SK-N-SH (cell line): ENCODE measurements at regions not wholly inside any gene's neighbourhood (a gene's known extent, or its start where the extent isn't known, plus 50 kb on each side); places are given as distances from the start of the nearest gene placed in this dataset.

Experiments
- CTCF ChIA-PET: fragments of 300-600, 350-600 bp; formaldehyde crosslinking; extraction: SDS; loops from one replicate; lab custom pipeline; 2021; lab: Yijun Ruan, JAX
- POLR2A ChIA-PET: fragments of 350-600 bp; sonication (Branson Sonifier 250); formaldehyde crosslinking; extraction: SDS; loops from one replicate; lab custom pipeline; 2020; ENCODE audit warnings: antibody characterized with exemption, inconsistent platforms; lab: Yijun Ruan, JAX
- DNase-seq: peaks from one replicate; pipeline ENCODE4 v3.0.0; 2012
- H2AFZ ChIP-seq: fragments of 200-600 bp; sonication (generic); 2 replicates; pipeline ENCODE4 v1.8.1; 2016; ENCODE audit warnings: antibody characterized with exemption, mild to moderate bottlenecking, low read depth
- H3F3A ChIP-seq: fragments of 200-600 bp; sonication (generic); replicated peaks from 2 replicates; pipeline ENCODE3; 2016; ENCODE audit warnings: antibody characterized with exemption, mild to moderate bottlenecking; ENCODE audit not compliant: insufficient read depth
- H3K27ac ChIP-seq, 2 experiments: fragments of 200-500 bp in 1 of 2; fragments of 200-600 bp in 1 of 2; sonication (Bioruptor generic) in 1 of 2; sonication (generic), shearing (Covaris generic) in 1 of 2; 2 replicates each; pipeline versions ENCODE4 v1.5.1 to v1.6.1; 2014 to 2016; ENCODE audit warnings: low read depth in 2 of 2, inconsistent platforms in 1 of 2, low read length in 1 of 2, mild to moderate bottlenecking in 1 of 2, mixed read lengths in 1 of 2
- H3K27me3 ChIP-seq: fragments of 200-600 bp; sonication (generic), shearing (Covaris generic); 2 replicates; pipeline ENCODE4 v1.6.1; 2016; ENCODE audit warnings: mixed run types; ENCODE audit not compliant: insufficient read depth
- H3K36me3 ChIP-seq, 2 experiments: fragments of 200-500 bp in 1 of 2; fragments of 200-600 bp in 1 of 2; sonication (Bioruptor generic) in 1 of 2; sonication (generic) in 1 of 2; replicated peaks in 1 of 2; 2 replicates each; pipeline versions ENCODE3 to v1.5.1; 2014 to 2016; ENCODE audit warnings: low read length in 1 of 2, mild to moderate bottlenecking in 1 of 2; ENCODE audit not compliant: insufficient read depth in 2 of 2, control insufficient read depth in 1 of 2
- H3K4me1 ChIP-seq, 2 experiments: fragments of 200-500 bp in 1 of 2; fragments of 200-600 bp in 1 of 2; sonication (Bioruptor generic) in 1 of 2; sonication (generic), shearing (Covaris generic) in 1 of 2; 2 replicates each; pipeline versions ENCODE4 v1.5.1 to v1.6.1; 2014 to 2016; ENCODE audit warnings: low read depth in 1 of 2, low read length in 1 of 2, mixed run types in 1 of 2; ENCODE audit not compliant: insufficient read depth in 2 of 2, control insufficient read depth in 1 of 2
- H3K4me2 ChIP-seq: fragments of 200-600 bp; sonication (generic), shearing (Covaris generic); 2 replicates; pipeline ENCODE4 v1.6.1; 2017; ENCODE audit warnings: mixed run types
- H3K4me3 ChIP-seq, 2 experiments: fragments of 200-500 bp in 1 of 2; fragments of 200-600 bp in 1 of 2; sonication (Bioruptor generic) in 1 of 2; sonication (generic), shearing (Covaris generic) in 1 of 2; 2 replicates each; pipeline versions ENCODE4 v1.5.1 to v1.8.1; 2014 to 2016; ENCODE audit warnings: low read depth in 2 of 2, inconsistent platforms in 1 of 2, low read length in 1 of 2, mild to moderate bottlenecking in 1 of 2, mixed read lengths in 1 of 2, moderate library complexity in 1 of 2
- H3K79me2 ChIP-seq: fragments of 200-600 bp; sonication (generic); 2 replicates; pipeline ENCODE4 v1.8.1; 2017; ENCODE audit warnings: mild to moderate bottlenecking; ENCODE audit not compliant: insufficient read depth
- H3K9ac ChIP-seq: fragments of 200-600 bp; sonication (generic); 2 replicates; pipeline ENCODE4 v1.6.1; 2017; ENCODE audit warnings: mixed run types
- H3K9me2 ChIP-seq: fragments of 200-600 bp; sonication (generic); 2 replicates; pipeline ENCODE4 v1.6.1; 2017; ENCODE audit warnings: mixed run types
- H3K9me3 ChIP-seq: fragments of 200-600 bp; sonication (generic); 2 replicates; pipeline ENCODE4 v1.6.1; 2017; ENCODE audit warnings: mixed run types, mild to moderate bottlenecking, moderate library complexity
- H4K20me1 ChIP-seq: fragments of 200-600 bp; sonication (generic); 2 replicates; pipeline ENCODE4 v1.6.1; 2017; ENCODE audit warnings: mild to moderate bottlenecking, mixed run types; ENCODE audit not compliant: insufficient read depth
- ELF1 ChIP-seq: IDR thresholded peaks from 2 replicates; pipeline ENCODE4 v1.4.0; 2012
- FOSL2 ChIP-seq: IDR thresholded peaks from 2 replicates; pipeline ENCODE4 v1.4.0; 2012; ENCODE audit warnings: low read depth, mild to moderate bottlenecking, moderate library complexity, borderline replicate concordance
- FOXM1 ChIP-seq: IDR thresholded peaks from 2 replicates; pipeline ENCODE4 v1.4.0; 2012; ENCODE audit warnings: low read depth, mild to moderate bottlenecking
- JUND ChIP-seq: IDR thresholded peaks from 2 replicates; pipeline ENCODE4 v1.4.0; 2012
- MAX ChIP-seq: IDR thresholded peaks from 2 replicates; pipeline ENCODE4 v1.4.0; 2012; ENCODE audit warnings: low read depth
- NFIC ChIP-seq: IDR thresholded peaks from 2 replicates; pipeline ENCODE4 v1.4.0; 2012; ENCODE audit warnings: borderline replicate concordance
- NRF1 ChIP-seq: IDR thresholded peaks from 2 replicates; pipeline ENCODE4 v1.6.1; 2012; ENCODE audit warnings: low read depth, mild to moderate bottlenecking, low read length
- POLR2AphosphoS5 ChIP-seq: IDR thresholded peaks from 2 replicates; pipeline ENCODE4 v1.6.1; 2012; ENCODE audit warnings: low read depth, low read length
- RCOR1 ChIP-seq: fragments of 150-350 bp; IDR thresholded peaks from 2 replicates; pipeline ENCODE4 v1.6.1; 2017; ENCODE audit warnings: antibody characterized with exemption, low read length
- RXRA ChIP-seq: IDR thresholded peaks from 2 replicates; pipeline ENCODE4 v1.4.0; 2012; ENCODE audit warnings: low read depth, mild to moderate bottlenecking, borderline replicate concordance
- SIN3A ChIP-seq: IDR thresholded peaks from 2 replicates; pipeline ENCODE4 v1.6.1; 2012; ENCODE audit warnings: low read depth, mild to moderate bottlenecking, low read length, moderate library complexity, borderline replicate concordance
- TAF1 ChIP-seq: IDR thresholded peaks from 2 replicates; pipeline ENCODE4 v1.6.1; 2012; ENCODE audit warnings: low read depth, mild to moderate bottlenecking, low read length, moderate library complexity, borderline replicate concordance
- WGBS: methylation state at CpG from one replicate; pipeline ENCODE4 v1.1.6; 2017; ENCODE audit warnings: low lambda C conversion rate; 5-methylcytosine and 5-hydroxymethylcytosine counted together
- TF ChIP-seq, protein P1 (sequence below): fragments of 150-350 bp; IDR thresholded peaks from 2 replicates; pipeline ENCODE4 v1.6.1; 2017; ENCODE audit warnings: antibody characterized with exemption, low read length, low read depth, borderline replicate concordance
- TF ChIP-seq, protein P2 (sequence below): IDR thresholded peaks from 2 replicates; pipeline ENCODE4 v1.4.0; 2012; ENCODE audit warnings: low read depth, borderline replicate concordance
- TF ChIP-seq, protein P3 (sequence below): fragments of 150-350 bp; IDR thresholded peaks from 2 replicates; pipeline ENCODE4 v1.6.1; 2016; ENCODE audit warnings: mild to moderate bottlenecking, low read depth, low read length
- TF ChIP-seq, protein P4 (sequence below): IDR thresholded peaks from 2 replicates; pipeline ENCODE4 v1.6.1; 2012; ENCODE audit warnings: mild to moderate bottlenecking, low read depth, low read length, moderate library complexity

- TF ChIP-seq RCOR1 (no peak), FOSL2 (no peak), RXRA (no peak), POLR2AphosphoS5 (no peak), ELF1 (no peak), TAF1 (no peak)
Measured at GRCh38 chr9:106085479-106085878, 391.1 kb downstream of the TMEM38B start (continued).

- no peaks in the 10 kb centered on the region for H4K20me1 ChIP-seq
- no peak overlapping the region for H3K9ac ChIP-seq
- H3K4me2 ChIP-seq, result no peak overlapping the region
- H3K79me2 ChIP-seq, result no peaks in the 10 kb centered on the region
- H2AFZ ChIP-seq, result no peak overlapping the region
- no peaks in the 10 kb centered on the region for H3F3A ChIP-seq
- no peak for DNase-seq
- H3K4me3 ChIP-seq, result no peak overlapping the region
- H3K9me3 ChIP-seq, result no peaks in the 10 kb centered on the region; the same call in 1 of the 2 replicates
- 44% methylated on average over 4 of the region's 4 CpGs for WGBS
- H3K9me2 ChIP-seq, result peaks cover 5% of the 10 kb centered on the region; the same call in 1 of the 2 replicates
- ChIA-PET CTCF (no interaction called here), POLR2A (no interaction called here)
- TF ChIP-seq, protein P1, sequence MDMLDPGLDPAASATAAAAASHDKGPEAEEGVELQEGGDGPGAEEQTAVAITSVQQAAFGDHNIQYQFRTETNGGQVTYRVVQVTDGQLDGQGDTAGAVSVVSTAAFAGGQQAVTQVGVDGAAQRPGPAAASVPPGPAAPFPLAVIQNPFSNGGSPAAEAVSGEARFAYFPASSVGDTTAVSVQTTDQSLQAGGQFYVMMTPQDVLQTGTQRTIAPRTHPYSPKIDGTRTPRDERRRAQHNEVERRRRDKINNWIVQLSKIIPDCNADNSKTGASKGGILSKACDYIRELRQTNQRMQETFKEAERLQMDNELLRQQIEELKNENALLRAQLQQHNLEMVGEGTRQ, result no peak
- no peak for TF ChIP-seq NFIC
- no peak for TF ChIP-seq ELF1
- TF ChIP-seq JUND, result no peak
- TF ChIP-seq POLR2AphosphoS5, result no peak
- TF ChIP-seq, protein P2, sequence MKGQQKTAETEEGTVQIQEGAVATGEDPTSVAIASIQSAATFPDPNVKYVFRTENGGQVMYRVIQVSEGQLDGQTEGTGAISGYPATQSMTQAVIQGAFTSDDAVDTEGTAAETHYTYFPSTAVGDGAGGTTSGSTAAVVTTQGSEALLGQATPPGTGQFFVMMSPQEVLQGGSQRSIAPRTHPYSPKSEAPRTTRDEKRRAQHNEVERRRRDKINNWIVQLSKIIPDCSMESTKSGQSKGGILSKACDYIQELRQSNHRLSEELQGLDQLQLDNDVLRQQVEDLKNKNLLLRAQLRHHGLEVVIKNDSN, result no peak
- TF ChIP-seq FOXM1, result no peak
- no peak for TF ChIP-seq NRF1
- no peak for TF ChIP-seq SIN3A
- TF ChIP-seq, protein P3, sequence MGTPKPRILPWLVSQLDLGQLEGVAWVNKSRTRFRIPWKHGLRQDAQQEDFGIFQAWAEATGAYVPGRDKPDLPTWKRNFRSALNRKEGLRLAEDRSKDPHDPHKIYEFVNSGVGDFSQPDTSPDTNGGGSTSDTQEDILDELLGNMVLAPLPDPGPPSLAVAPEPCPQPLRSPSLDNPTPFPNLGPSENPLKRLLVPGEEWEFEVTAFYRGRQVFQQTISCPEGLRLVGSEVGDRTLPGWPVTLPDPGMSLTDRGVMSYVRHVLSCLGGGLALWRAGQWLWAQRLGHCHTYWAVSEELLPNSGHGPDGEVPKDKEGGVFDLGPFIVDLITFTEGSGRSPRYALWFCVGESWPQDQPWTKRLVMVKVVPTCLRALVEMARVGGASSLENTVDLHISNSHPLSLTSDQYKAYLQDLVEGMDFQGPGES, result no peak
- TF ChIP-seq MAX, result no peak
- TF ChIP-seq, protein P4, sequence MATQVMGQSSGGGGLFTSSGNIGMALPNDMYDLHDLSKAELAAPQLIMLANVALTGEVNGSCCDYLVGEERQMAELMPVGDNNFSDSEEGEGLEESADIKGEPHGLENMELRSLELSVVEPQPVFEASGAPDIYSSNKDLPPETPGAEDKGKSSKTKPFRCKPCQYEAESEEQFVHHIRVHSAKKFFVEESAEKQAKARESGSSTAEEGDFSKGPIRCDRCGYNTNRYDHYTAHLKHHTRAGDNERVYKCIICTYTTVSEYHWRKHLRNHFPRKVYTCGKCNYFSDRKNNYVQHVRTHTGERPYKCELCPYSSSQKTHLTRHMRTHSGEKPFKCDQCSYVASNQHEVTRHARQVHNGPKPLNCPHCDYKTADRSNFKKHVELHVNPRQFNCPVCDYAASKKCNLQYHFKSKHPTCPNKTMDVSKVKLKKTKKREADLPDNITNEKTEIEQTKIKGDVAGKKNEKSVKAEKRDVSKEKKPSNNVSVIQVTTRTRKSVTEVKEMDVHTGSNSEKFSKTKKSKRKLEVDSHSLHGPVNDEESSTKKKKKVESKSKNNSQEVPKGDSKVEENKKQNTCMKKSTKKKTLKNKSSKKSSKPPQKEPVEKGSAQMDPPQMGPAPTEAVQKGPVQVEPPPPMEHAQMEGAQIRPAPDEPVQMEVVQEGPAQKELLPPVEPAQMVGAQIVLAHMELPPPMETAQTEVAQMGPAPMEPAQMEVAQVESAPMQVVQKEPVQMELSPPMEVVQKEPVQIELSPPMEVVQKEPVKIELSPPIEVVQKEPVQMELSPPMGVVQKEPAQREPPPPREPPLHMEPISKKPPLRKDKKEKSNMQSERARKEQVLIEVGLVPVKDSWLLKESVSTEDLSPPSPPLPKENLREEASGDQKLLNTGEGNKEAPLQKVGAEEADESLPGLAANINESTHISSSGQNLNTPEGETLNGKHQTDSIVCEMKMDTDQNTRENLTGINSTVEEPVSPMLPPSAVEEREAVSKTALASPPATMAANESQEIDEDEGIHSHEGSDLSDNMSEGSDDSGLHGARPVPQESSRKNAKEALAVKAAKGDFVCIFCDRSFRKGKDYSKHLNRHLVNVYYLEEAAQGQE, result no peak
- H3K27me3 ChIP-seq, result no peaks in the 10 kb centered on the region
- H3K27ac ChIP-seq, result no peak overlapping the region
- H3K36me3 ChIP-seq, result no peaks in the 10 kb centered on the region
- H3K4me1 ChIP-seq, result no peaks in the 10 kb centered on the region
Measured at GRCh38 chr9:106092083-106092482, 397.7 kb downstream of the TMEM38B start.
